ENCODE measurements at regions not wholly inside any gene's neighbourhood (a gene's known extent, or its start where the extent isn't known, plus 50 kb on each side); places are given as distances from the start of the nearest gene placed in this dataset.

DNA sequence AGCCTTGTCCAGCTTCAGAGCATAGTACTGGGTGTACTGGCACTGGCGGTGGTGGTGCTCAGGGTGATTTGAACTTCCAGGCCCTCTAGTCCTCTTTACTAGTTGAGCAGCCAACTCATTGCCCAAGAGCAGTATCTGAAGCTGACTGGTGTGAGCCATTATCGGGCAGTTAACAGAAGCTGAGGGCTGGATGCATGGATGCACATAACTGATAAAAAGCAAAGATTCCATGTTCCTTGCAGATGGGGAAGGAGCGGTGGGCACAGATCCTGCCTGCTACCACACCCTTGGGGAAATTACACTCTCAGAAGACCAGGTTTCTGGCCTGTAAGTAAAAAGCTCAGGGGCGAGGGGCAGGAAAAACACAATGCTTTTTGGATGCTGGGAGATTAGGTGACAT lies 499.4 kb upstream of the ARGLU1 start:
- TF ChIP-seq, protein P1, sequence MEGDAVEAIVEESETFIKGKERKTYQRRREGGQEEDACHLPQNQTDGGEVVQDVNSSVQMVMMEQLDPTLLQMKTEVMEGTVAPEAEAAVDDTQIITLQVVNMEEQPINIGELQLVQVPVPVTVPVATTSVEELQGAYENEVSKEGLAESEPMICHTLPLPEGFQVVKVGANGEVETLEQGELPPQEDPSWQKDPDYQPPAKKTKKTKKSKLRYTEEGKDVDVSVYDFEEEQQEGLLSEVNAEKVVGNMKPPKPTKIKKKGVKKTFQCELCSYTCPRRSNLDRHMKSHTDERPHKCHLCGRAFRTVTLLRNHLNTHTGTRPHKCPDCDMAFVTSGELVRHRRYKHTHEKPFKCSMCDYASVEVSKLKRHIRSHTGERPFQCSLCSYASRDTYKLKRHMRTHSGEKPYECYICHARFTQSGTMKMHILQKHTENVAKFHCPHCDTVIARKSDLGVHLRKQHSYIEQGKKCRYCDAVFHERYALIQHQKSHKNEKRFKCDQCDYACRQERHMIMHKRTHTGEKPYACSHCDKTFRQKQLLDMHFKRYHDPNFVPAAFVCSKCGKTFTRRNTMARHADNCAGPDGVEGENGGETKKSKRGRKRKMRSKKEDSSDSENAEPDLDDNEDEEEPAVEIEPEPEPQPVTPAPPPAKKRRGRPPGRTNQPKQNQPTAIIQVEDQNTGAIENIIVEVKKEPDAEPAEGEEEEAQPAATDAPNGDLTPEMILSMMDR (IDR thresholded peaks at IDR 0.05; ENCODE audit: poor library complexity) = no peak
- TF ChIP-seq EZH2phosphoT487 (IDR thresholded peaks at IDR 0.05; ENCODE audit: low read depth, severe bottlenecking, unreplicated experiment) = no peak

All from hepatocyte (in vitro differentiated cells).